GM21381 (cell line): ENCODE measurements at regions not wholly inside any gene's neighbourhood (a gene's known extent, or its start where the extent isn't known, plus 50 kb on each side); places are given as distances from the start of the nearest gene placed in this dataset.
"Not testable (repeated sequence)": the region's sequence is repeated elsewhere in the genome, so short reads cannot be mapped to it uniquely, and the experiment has no call there.

Experiments
- ATAC-seq: cut with Tn5 transposase; IDR thresholded peaks from one replicate; pipeline ENCODE4 v1.9.1; 2021; ENCODE audit warnings: mild to moderate bottlenecking, moderate library complexity; ENCODE audit not compliant: unreplicated experiment

DNA sequence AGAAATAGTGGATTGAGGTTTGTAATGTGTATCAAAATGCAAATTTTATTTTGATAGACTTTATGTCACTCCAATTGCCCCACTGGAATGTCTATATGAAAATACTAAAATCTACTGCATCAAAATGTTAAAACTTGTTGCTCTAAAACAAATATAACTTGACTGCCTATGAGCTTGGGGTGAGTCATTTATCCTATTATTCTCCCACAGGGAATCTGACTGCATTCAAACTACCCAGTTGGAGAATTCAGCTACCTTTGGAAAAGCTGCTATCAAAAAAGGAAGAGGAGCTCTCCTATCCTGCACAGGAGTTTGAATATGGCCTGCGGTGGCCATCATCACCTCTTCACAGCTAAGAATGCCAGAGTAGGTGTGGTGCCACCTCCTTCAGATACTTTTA is 173.1 kb downstream of the KLHL28 start:
- no peak for ATAC-seq

- no peak for ATAC-seq
These were observed 176.7 kb downstream of the KLHL28 start for GRCh38 chr14:44785096-44785495.

GRCh38 chr14:44783901-44784300 is 177.8 kb downstream of the KLHL28 start:
- no peak for ATAC-seq

- ATAC-seq, result no peak
These were observed 178.9 kb downstream of the KLHL28 start for GRCh38 chr14:44782775-44783238.

GRCh38 chr14:44780989-44781388 is 180.8 kb downstream of the KLHL28 start:
- ATAC-seq, result no peak

DNA sequence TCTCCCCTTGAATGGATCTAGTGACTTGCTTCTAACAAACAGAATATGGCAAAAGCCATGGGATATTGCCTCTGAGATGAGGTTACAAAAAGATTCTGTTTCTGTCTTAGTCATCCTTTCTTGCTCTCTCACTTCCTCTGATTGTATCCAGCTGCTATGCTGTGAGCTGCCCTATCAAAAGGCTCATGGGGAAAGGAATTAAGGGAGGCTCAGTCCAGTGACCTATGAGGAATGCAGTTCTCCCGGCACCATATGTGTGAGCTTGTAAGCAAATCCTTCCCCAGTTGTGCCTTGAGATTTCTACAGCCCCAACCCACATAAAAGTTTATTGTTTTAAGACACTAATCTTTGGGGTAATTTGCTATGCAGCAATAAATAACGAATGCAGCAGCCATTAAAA is 183.1 kb downstream of the KLHL28 start:
- ATAC-seq, result no peak

- ATAC-seq, result no peak
These were observed 184.2 kb downstream of the KLHL28 start for GRCh38 chr14:44777584-44777983.

- ATAC-seq, result no peak
These were observed 186.5 kb downstream of the KLHL28 start for GRCh38 chr14:44775248-44775647.

GRCh38 chr14:44774396-44774795 is 187.4 kb downstream of the KLHL28 start:
- no peak for ATAC-seq

DNA sequence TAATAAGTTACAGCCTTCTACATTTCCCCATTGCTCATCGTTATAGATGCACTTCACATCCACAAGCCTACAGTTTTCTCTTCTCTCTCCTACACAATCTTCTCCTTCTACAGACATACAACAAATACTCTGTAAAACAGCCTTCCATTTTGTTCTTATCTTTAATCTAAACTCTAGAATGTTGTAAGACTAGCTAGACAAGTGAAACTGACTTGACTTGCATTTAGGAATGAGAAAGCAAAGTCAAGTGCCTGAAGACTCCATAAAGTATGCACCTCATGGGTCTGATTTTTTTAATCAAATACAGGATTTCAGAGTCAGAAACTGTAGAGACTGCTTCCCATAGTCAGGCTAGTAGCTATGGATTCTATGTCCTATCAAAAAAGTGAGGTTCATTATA is 190.3 kb downstream of the KLHL28 start:
- ATAC-seq, result no peak

DNA sequence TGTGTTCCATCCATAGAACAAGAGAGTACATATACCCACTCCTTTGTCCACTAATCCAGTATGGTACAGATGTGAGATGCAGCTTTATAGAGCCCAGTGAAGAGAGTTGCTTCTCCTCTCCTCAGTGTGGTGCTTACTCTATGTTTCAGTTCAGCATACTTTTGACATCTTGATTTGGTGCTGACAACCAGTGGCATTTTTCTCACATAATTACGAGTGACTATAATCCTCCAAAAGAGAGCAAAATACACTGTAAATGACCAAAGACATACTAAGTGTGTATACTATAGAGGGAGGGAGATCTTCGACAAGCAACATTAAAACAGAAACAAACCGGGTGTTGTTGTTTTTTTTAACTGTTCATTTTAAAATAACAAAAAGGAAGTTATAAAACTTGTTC is 191.5 kb downstream of the KLHL28 start:
- ATAC-seq, result no peak

DNA sequence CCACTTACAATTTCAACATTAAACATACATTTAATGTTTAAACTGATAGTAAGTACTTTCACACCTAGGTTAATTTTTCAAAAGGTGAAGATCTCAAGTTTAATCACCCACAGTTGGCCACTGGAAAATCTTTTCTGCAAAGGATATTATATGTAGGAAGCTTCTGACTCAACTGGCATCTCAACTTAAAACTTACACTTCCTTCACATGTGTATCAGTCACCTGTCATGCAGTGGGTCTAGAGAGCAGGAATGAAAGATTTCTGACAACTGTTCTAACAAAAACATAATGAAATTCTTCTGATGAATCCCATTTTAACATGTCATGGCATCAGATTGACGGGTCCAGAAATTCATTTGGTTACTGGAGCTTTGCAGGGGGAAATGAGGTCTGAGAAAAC is 192.8 kb downstream of the KLHL28 start:
- ATAC-seq, result no peak

DNA sequence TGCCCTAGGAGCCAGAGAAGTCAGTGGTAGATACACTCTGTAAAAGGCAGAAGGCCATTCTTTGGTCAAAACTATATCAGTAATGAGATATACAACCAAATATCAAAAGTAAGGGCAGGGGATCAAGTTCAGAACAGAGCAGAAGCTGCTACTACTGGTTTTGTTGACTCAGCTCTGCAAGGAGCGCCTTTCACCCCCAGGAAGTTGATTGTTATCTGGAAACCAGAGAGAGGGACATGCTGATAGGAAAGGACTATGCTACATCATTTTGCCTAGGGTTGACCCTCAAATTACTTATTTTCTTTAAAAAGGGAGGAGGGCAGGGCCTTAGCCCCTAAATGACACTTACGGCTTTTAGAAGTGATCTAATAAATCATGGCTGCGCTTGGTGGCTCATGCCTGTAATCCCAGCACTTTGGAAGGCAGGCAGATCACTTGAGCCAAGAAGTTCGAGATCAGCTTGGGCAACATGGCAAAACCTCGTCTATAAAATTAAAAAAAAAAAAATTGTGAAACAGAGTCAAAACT is 194.0 kb downstream of the KLHL28 start:
- no peak for ATAC-seq

- no peak for ATAC-seq
These were observed 195.5 kb downstream of the KLHL28 start for GRCh38 chr14:44766285-44766684.

DNA sequence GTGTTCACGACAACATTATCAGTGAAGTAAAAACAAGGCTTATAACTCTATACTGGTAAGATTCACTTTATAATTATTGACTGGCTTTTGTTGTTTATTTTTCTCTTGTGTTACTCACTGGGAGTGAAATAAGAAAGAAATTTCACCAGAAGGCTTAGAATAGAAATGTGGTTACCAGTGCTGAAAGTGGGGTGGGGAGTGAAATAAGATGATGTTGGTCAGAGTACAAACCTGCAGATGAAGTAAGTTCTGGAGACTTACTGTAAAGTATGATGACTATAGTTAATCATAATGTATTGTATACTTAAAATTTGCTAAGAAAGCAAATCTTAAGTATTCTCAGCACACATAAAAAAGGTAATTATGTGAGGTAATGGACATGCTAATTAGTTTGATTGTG is 198.4 kb downstream of the KLHL28 start:
- no peak for ATAC-seq

- no peak for ATAC-seq
These were observed 202.5 kb downstream of the KLHL28 start for GRCh38 chr14:44759277-44759676.

DNA sequence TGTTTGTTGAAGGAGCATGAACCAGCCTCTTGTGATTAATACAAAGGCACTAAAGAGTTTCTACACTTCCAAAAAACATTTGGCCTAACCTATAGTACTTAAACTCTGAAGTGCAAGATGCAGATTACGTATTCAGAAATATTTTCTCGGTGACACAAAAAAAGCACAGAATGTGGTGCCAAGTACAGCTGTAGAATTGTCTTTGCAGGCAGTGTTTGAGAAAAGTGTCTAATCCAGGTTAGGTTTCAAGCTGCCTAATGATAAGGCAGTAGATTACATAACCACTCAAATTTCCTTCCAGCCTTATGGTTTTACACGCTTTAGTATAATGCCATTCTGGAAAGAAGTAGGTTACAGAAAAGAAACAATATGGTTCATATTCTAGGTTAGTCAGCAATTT is 205.2 kb downstream of the KLHL28 start:
- ATAC-seq, result no peak

DNA sequence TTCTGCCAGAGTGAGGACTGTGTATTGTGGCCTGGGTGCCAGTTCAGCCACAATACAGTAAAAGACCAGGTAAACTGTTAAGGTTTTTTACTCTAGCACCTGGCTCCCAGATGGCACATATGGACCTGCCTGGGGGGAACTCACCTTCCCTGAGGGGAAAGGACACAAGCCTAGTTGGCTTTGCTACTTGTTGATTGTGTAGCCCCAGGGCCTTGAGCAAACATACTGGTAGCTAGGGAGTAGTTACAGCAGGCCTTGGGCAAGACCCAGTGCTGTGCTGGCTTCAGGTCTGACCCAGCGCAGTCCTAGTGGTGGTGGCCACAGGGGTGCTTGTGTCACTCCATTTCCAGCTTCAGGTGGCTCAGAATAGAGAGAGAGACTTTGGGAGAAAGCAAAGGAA is 216.4 kb downstream of the KLHL28 start:
- no peak for ATAC-seq

DNA sequence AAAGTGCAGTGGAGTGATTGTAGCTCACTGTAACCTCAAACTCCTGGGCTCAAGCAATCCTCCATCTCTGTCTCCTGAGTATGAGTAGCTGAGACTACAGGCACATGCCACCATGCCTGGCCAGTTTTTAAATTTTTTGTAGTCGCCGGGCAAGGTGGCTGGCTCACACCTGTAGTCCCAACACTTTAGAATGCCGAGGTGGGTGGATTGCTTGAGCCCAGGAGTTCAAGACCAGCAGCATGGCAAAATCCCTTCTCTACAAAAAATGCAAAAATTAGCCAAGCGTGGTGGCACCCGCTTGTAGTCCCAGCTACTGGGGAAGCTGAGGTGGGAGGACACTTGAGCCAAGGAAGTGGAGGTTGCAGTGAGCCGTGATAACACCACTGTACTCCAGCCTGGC is 219.5 kb downstream of the KLHL28 start:
- no peak for ATAC-seq

DNA sequence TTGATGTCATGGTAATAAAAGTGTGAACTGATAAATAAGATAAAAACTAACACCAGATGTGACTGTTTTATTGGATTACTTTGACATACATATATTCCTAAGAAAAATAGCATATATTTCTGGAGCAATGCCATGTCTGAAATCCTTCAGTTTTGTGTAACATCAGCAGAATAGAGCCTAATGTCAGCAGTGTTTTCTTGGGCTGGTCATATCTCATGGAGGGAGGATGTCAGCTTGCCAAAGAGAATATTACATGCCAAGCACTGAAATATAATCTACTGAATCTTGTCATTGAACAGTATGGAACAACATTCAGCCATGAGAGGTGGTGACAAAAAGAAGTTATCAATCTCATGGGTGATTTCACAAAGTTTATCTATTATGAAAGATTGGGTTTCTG is 220.3 kb downstream of the KLHL28 start:
- ATAC-seq, result no peak

GRCh38 chr14:44736326-44736725 is 225.4 kb downstream of the KLHL28 start:
- ATAC-seq, result no peak

DNA sequence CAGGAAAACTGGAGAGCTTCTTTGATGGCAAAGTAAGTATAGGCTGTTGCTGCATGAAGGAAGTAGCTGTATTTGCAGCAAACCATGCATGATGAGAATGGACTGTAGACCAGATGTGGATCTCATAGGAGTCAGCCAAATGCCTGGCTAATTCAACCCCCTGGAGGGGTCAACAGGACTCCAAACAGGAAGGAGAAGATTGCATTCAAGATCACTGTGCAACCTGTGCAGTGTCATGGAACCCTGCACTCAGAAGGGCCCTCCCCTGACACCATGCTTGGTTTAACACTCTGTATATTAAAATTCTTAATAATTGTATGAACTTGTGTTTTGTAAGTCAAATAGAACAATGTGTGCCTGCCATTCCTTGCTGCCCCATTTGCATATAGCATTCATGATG is 225.1 kb upstream of the FSCB start:
- ATAC-seq, result no peak

GRCh38 chr14:44730860-44731259 is 223.8 kb upstream of the FSCB start:
- no peak for ATAC-seq

- ATAC-seq, result not testable (repeated sequence)
These were observed 214.3 kb upstream of the FSCB start for GRCh38 chr14:44721395-44721794.
